HL-60 (cell line): ENCODE measurements at regions not wholly inside any gene's neighbourhood (a gene's known extent, or its start where the extent isn't known, plus 50 kb on each side); places are given as distances from the start of the nearest gene placed in this dataset.

Source experiments
- DNase-seq, 2 experiments: peaks; one replicate each; pipeline ENCODE4 v3.0.0-alpha.2; 2010 to 2020; ENCODE audit warnings: low read depth in 1 of 2, low spot score in 1 of 2
- H3K27ac ChIP-seq: fragments of 250-450 bp; sonication (Bioruptor Pico); replicated peaks from 2 replicates; pipeline ENCODE4 v1.5.1; 2020; ENCODE audit warnings: mild to moderate bottlenecking, moderate library complexity
- H3K27me3 ChIP-seq: fragments of 250-450 bp; sonication (Bioruptor Pico); 2 replicates; pipeline ENCODE4 v1.5.1; 2021; ENCODE audit warnings: mild to moderate bottlenecking, moderate library complexity; ENCODE audit not compliant: insufficient read depth, poor library complexity, severe bottlenecking
- H3K4me3 ChIP-seq: replicated peaks from 2 replicates; pipeline ENCODE4 v1.5.1; 2011; ENCODE audit warnings: mild to moderate bottlenecking, control low read depth, low read length; ENCODE audit not compliant: insufficient read depth
- GABPA ChIP-seq: IDR thresholded peaks from 2 replicates; pipeline ENCODE4 v1.6.1; 2012; ENCODE audit warnings: low read depth
- POLR2AphosphoS5 ChIP-seq: IDR thresholded peaks from 2 replicates; pipeline ENCODE4 v1.6.1; 2012; ENCODE audit warnings: low read depth
- SPI1 ChIP-seq: IDR thresholded peaks from 2 replicates; pipeline ENCODE4 v1.6.1; 2012; ENCODE audit warnings: low read depth, mild to moderate bottlenecking, borderline replicate concordance
- TF ChIP-seq, protein P1 (sequence below): IDR thresholded peaks from one replicate; pipeline ENCODE4 v1.5.1; 2011; ENCODE audit warnings: low read length, control low read depth, inconsistent platforms; ENCODE audit not compliant: insufficient read depth
- TF ChIP-seq, protein P2 (sequence below): IDR thresholded peaks from 2 replicates; pipeline ENCODE4 v1.6.1; 2012; ENCODE audit warnings: low read depth; ENCODE audit not compliant: insufficient replicate concordance

DNA sequence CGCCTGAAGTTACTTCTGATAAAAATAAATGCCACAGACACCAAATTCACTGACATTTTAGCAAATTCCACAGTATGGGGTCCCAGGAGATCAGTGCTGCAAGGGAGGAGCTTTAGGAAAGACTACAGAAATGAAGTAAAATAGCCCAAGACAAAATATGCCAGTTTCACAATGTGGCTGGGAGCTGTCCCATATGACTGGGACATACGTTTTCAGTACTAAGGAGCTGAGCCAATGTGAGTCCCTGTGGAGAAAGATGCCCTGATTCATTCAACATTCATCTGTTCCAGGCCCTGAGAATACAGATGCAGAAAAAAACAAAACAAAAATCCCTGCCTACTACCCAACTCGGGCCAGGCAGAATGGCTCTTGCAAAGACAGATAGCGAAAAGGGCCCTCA is 63.4 kb upstream of the FAM174B start:
- no peak for DNase-seq
- Histone ChIP-seq H3K4me3 (no peak overlapping the region), H3K27me3 (peaks cover 10% of the 10 kb centered on the region), H3K27ac (no peak overlapping the region)
- TF ChIP-seq SPI1 (no peak), GABPA (no peak)

DNA sequence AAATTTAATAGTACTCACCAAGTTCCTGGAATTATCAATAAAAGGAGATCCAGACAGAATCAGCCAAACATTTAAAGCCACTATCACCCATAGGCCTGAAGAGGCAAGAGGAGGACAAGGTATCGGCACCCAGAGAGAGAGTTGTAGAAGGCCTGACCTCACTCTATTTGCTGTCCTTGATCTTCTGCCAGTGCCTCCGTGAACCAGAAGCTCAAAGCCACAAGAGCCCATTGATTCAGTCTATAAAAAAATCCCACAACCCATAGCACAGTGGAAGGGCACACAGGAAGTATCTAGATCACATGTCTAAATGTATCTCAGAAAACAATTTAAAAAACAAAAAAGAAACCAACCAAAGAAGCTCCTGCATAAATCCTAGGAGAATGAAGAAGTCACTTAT is 68.6 kb upstream of the FAM174B start:
- TF ChIP-seq GABPA (no peak), POLR2AphosphoS5 (no peak), SPI1 (no peak)
- TF ChIP-seq, protein P1, sequence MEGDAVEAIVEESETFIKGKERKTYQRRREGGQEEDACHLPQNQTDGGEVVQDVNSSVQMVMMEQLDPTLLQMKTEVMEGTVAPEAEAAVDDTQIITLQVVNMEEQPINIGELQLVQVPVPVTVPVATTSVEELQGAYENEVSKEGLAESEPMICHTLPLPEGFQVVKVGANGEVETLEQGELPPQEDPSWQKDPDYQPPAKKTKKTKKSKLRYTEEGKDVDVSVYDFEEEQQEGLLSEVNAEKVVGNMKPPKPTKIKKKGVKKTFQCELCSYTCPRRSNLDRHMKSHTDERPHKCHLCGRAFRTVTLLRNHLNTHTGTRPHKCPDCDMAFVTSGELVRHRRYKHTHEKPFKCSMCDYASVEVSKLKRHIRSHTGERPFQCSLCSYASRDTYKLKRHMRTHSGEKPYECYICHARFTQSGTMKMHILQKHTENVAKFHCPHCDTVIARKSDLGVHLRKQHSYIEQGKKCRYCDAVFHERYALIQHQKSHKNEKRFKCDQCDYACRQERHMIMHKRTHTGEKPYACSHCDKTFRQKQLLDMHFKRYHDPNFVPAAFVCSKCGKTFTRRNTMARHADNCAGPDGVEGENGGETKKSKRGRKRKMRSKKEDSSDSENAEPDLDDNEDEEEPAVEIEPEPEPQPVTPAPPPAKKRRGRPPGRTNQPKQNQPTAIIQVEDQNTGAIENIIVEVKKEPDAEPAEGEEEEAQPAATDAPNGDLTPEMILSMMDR: no peak
- TF ChIP-seq, protein P2, sequence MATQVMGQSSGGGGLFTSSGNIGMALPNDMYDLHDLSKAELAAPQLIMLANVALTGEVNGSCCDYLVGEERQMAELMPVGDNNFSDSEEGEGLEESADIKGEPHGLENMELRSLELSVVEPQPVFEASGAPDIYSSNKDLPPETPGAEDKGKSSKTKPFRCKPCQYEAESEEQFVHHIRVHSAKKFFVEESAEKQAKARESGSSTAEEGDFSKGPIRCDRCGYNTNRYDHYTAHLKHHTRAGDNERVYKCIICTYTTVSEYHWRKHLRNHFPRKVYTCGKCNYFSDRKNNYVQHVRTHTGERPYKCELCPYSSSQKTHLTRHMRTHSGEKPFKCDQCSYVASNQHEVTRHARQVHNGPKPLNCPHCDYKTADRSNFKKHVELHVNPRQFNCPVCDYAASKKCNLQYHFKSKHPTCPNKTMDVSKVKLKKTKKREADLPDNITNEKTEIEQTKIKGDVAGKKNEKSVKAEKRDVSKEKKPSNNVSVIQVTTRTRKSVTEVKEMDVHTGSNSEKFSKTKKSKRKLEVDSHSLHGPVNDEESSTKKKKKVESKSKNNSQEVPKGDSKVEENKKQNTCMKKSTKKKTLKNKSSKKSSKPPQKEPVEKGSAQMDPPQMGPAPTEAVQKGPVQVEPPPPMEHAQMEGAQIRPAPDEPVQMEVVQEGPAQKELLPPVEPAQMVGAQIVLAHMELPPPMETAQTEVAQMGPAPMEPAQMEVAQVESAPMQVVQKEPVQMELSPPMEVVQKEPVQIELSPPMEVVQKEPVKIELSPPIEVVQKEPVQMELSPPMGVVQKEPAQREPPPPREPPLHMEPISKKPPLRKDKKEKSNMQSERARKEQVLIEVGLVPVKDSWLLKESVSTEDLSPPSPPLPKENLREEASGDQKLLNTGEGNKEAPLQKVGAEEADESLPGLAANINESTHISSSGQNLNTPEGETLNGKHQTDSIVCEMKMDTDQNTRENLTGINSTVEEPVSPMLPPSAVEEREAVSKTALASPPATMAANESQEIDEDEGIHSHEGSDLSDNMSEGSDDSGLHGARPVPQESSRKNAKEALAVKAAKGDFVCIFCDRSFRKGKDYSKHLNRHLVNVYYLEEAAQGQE: no peak
- Histone ChIP-seq H3K27me3 (no peaks in the 10 kb centered on the region), H3K4me3 (no peak overlapping the region), H3K27ac (no peak overlapping the region)
- DNase-seq: no peak

DNA sequence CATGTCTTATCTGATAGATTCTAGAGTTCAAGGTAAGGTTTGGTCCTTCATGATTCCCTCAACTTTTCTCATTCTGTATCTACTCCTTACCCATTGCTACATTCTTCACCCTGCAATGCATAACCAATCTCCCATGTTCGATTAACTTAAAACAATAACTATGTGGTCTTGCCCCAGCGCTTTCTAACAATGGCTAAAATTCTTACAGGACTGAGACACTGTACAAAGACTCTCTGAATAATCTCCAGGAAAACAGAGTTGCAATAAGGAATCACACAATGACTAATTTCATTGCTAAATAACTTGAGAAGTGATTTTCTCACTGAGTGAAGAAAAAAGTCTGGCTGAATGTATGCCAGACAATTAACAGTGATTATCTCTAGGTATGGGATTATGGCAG is 69.6 kb upstream of the FAM174B start:
- TF ChIP-seq SPI1: no peak
- TF ChIP-seq, protein P1: no peak
- TF ChIP-seq, protein P2: no peak
- no peak for TF ChIP-seq POLR2AphosphoS5
- TF ChIP-seq GABPA: no peak
- Histone ChIP-seq H3K27ac (no peak overlapping the region), H3K4me3 (no peak overlapping the region), H3K27me3 (no peaks in the 10 kb centered on the region)
- no peak for DNase-seq

DNA sequence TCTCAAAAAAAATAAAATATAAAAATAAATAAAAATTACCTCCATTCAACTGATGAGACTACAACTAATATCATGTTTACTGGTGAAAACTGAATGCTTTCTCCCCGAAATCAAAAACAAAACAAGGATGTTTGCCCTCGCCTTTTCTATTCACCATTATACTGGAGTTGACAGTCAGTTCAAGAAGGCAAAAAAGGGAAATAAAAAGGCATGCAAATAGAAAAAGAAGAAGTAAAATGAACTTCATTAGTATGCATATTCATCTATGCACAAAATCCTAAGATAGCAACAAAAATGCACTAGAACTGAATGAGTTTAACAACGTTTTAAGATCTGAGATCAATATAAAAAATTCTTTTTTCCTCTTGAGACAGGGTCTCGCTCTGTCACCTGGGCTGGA is 72.7 kb upstream of the FAM174B start:
- Histone ChIP-seq H3K27ac (no peak overlapping the region), H3K4me3 (no peak overlapping the region), H3K27me3 (no peaks in the 10 kb centered on the region)
- no peak for TF ChIP-seq GABPA
- TF ChIP-seq, protein P2: no peak
- no peak for TF ChIP-seq POLR2AphosphoS5
- no peak for DNase-seq
